C1 segment of cervical spinal cord (tissue), 14 donors: ENCODE measurements at regions not wholly inside any gene's neighbourhood (a gene's known extent, or its start where the extent isn't known, plus 50 kb on each side); places are given as distances from the start of the nearest gene placed in this dataset.
"Not testable (repeated sequence)": the region's sequence is repeated elsewhere in the genome, so short reads cannot be mapped to it uniquely, and the experiment has no call there.

Experiments used
- DNase-seq, 14 donors: peaks; one replicate each; lab custom pipeline; 2025; lab: John Stamatoyannopoulos, UW

GRCh38 chr12:28980436-28980835 lies 168.6 kb upstream of the FAR2 start:
- DNase-seq: no peak

GRCh38 chr12:28987538-28988324 lies 161.3 kb upstream of the FAR2 start:
- DNase-seq: no peak

- DNase-seq: no peak
Measured at GRCh38 chr12:28988325-28988704, 160.8 kb upstream of the FAR2 start.

GRCh38 chr12:28991626-28992025 lies 157.5 kb upstream of the FAR2 start:
- no peak for DNase-seq

GRCh38 chr12:28993720-28994119 lies 155.4 kb upstream of the FAR2 start:
- DNase-seq: no peak

GRCh38 chr12:28994179-28994715 lies 154.8 kb upstream of the FAR2 start:
- no peak for DNase-seq

- DNase-seq: no peak
Measured at GRCh38 chr12:28996688-28997087, 152.4 kb upstream of the FAR2 start.

GRCh38 chr12:28998662-28999120 lies 150.4 kb upstream of the FAR2 start:
- DNase-seq: peak in 1 of 14 donors; percentile 13

GRCh38 chr12:29004066-29004935 lies 144.8 kb upstream of the FAR2 start:
- DNase-seq: no peak

- no peak for DNase-seq
Measured at GRCh38 chr12:29004936-29005304, 144.2 kb upstream of the FAR2 start.

- DNase-seq: no peak
Measured at GRCh38 chr12:29008786-29009185, 140.3 kb upstream of the FAR2 start.

- DNase-seq: no peak
Measured at GRCh38 chr12:29012673-29013072, 136.4 kb upstream of the FAR2 start.

GRCh38 chr12:29017532-29017931 lies 131.5 kb upstream of the FAR2 start:
- not testable (repeated sequence) for DNase-seq

- no peak for DNase-seq
Measured at GRCh38 chr12:29023436-29024076, 125.5 kb upstream of the FAR2 start.

GRCh38 chr12:29024117-29024516 lies 125.0 kb upstream of the FAR2 start:
- no peak for DNase-seq

- no peak for DNase-seq
Measured at GRCh38 chr12:29025937-29026336, 123.1 kb upstream of the FAR2 start.

GRCh38 chr12:29026419-29026818 lies 122.7 kb upstream of the FAR2 start:
- DNase-seq: no peak

- not testable (repeated sequence) for DNase-seq
Measured at GRCh38 chr12:29029484-29029883, 119.6 kb upstream of the FAR2 start.

- DNase-seq: no peak
Measured at GRCh38 chr12:29030006-29030405, 119.1 kb upstream of the FAR2 start.

GRCh38 chr12:29032446-29032845 lies 116.6 kb upstream of the FAR2 start:
- no peak for DNase-seq

GRCh38 chr12:29033519-29033918 lies 115.6 kb upstream of the FAR2 start:
- no peak for DNase-seq

- no peak for DNase-seq
Measured at GRCh38 chr12:29035112-29035511, 114.0 kb upstream of the FAR2 start.
